CD4-positive, alpha-beta T cell treated with Interleukin-6 at 100 ng/mL for 8 hours (primary cell): ENCODE measurements at regions not wholly inside any gene's neighbourhood (a gene's known extent, or its start where the extent isn't known, plus 50 kb on each side); places are given as distances from the start of the nearest gene placed in this dataset.

ENCODE experiments used
- DNase-seq: peaks from one replicate; pipeline ENCODE4 v3.0.0-alpha.2; 2020; ENCODE audit warnings: mixed read lengths, low spot score

- DNase-seq: peak; percentile 66
These were observed 113.0 kb downstream of the DTHD1 start for GRCh38 chr4:36394352-36394903.

- DNase-seq: peak; percentile 52
These were observed 118.4 kb downstream of the DTHD1 start for GRCh38 chr4:36399762-36400353.

- no peak for DNase-seq
These were observed 120.8 kb downstream of the DTHD1 start for GRCh38 chr4:36402008-36402758.

- no peak for DNase-seq
These were observed 129.9 kb downstream of the DTHD1 start for GRCh38 chr4:36411338-36411737.

- no peak for DNase-seq
These were observed 132.8 kb downstream of the DTHD1 start for GRCh38 chr4:36414248-36414647.

- DNase-seq: no peak
These were observed 135.7 kb downstream of the DTHD1 start for GRCh38 chr4:36417146-36417545.

- no peak for DNase-seq
These were observed 138.8 kb downstream of the DTHD1 start for GRCh38 chr4:36420111-36420679.

- no peak for DNase-seq
These were observed 141.2 kb downstream of the DTHD1 start for GRCh38 chr4:36422607-36423006.

GRCh38 chr4:36426741-36427140 lies 145.3 kb downstream of the DTHD1 start:
- DNase-seq: no peak

- no peak for DNase-seq
These were observed 146.3 kb downstream of the DTHD1 start for GRCh38 chr4:36427696-36428095.

GRCh38 chr4:36432586-36432985 lies 151.2 kb downstream of the DTHD1 start:
- no peak for DNase-seq

- DNase-seq: no peak
These were observed 158.1 kb downstream of the DTHD1 start for GRCh38 chr4:36439556-36439955.

GRCh38 chr4:36445480-36445879 lies 164.1 kb downstream of the DTHD1 start:
- DNase-seq: no peak

- no peak for DNase-seq
These were observed 164.9 kb downstream of the DTHD1 start for GRCh38 chr4:36446275-36446674.

- DNase-seq: no peak
These were observed 179.9 kb downstream of the DTHD1 start for GRCh38 chr4:36461344-36461743.

GRCh38 chr4:36467670-36468069 lies 186.3 kb downstream of the DTHD1 start:
- DNase-seq: no peak

- no peak for DNase-seq
These were observed 190.5 kb downstream of the DTHD1 start for GRCh38 chr4:36471903-36472302.

GRCh38 chr4:36476135-36476534 lies 194.7 kb downstream of the DTHD1 start:
- no peak for DNase-seq

GRCh38 chr4:36477861-36478260 lies 196.4 kb downstream of the DTHD1 start:
- no peak for DNase-seq

- DNase-seq: no peak
These were observed 204.5 kb downstream of the DTHD1 start for GRCh38 chr4:36485885-36486284.

- no peak for DNase-seq
These were observed 208.4 kb downstream of the DTHD1 start for GRCh38 chr4:36489798-36490197.

GRCh38 chr4:36492041-36492440 lies 210.6 kb downstream of the DTHD1 start:
- DNase-seq: no peak

GRCh38 chr4:36492590-36492989 lies 211.2 kb downstream of the DTHD1 start:
- no peak for DNase-seq
